Stomach (tissue), 8 donors: ENCODE measurements at regions not wholly inside any gene's neighbourhood (a gene's known extent, or its start where the extent isn't known, plus 50 kb on each side); places are given as distances from the start of the nearest gene placed in this dataset.

Experiments used
- DNase-seq, 2 donors: peaks; one replicate each; pipeline versions ENCODE4 v3.0.0 to v3.0.0-alpha.2; 2013 to 2019
- H3K27ac ChIP-seq, 5 donors: fragments of 200-600 bp in 4 of 5; sonication (generic) in 4 of 5; one replicate each; pipeline ENCODE4 v1.5.1; 2013 to 2019; ENCODE audit warnings: mild to moderate bottlenecking in 1 of 5, moderate library complexity in 1 of 5
- H3K27me3 ChIP-seq, 3 donors: fragments of 200-600 bp; sonication (generic); one replicate each; pipeline ENCODE4 v1.5.1; 2017 to 2019; ENCODE audit warnings: mixed run types in 1 of 3
- H3K36me3 ChIP-seq, 4 donors: fragments of 200-600 bp; sonication (generic); 1 replicate in 3 of 4; 2 replicates in 1 of 4; pipeline ENCODE4 v1.5.1; 2016 to 2019
- H3K4me1 ChIP-seq, 4 donors: fragments of 200-600 bp; sonication (generic); one replicate each; pipeline ENCODE4 v1.5.1; 2016 to 2019
- H3K4me3 ChIP-seq, 4 donors: fragments of 200-600 bp; sonication (generic) in 3 of 4; one replicate each; pipeline ENCODE4 v1.5.1; 2016 to 2019; ENCODE audit warnings: mild to moderate bottlenecking in 1 of 4
- H3K9me3 ChIP-seq, 4 donors: fragments of 200-600 bp; sonication (generic); one replicate each; pipeline ENCODE4 v1.5.1; 2016 to 2019
- EP300 ChIP-seq: sonication (generic); formaldehyde crosslinking; IDR thresholded peaks from one replicate; pipeline ENCODE4 v1.6.1; 2017; ENCODE audit warnings: antibody characterized with exemption
- POLR2A ChIP-seq, 4 donors: fragments of 450-650 bp; IDR thresholded peaks; one replicate each; pipeline ENCODE4 v1.6.1; 2016; ENCODE audit warnings: antibody characterized with exemption in 4 of 4, control low read depth in 2 of 4, mild to moderate bottlenecking in 1 of 4, moderate library complexity in 1 of 4
- POLR2AphosphoS5 ChIP-seq, 3 donors: sonication (generic); formaldehyde crosslinking; IDR thresholded peaks; one replicate each; pipeline ENCODE4 v1.6.1; 2016; ENCODE audit warnings: antibody characterized with exemption in 3 of 3
- WGBS, 5 donors: extraction: QIAGEN DNeasy Blood & Tissue Kit in 3 of 5; methylation state at CpG; one replicate each; pipeline versions ENCODE4 v1.1.5 to v1.1.7; 2013 to 2018; 5-methylcytosine and 5-hydroxymethylcytosine counted together
- intact Hi-C: fragments of 100-400 bp; cut with DNase I; formaldehyde crosslinking; loops from one replicate; pipeline ENCODE4 v1.15.1; 2023; ENCODE audit warnings: low total_unique reads
- TF ChIP-seq, protein P1 (sequence below), 7 experiments: fragments of 450-650 bp in 4 of 7; fragments of 200-600 bp in 3 of 7; sonication (generic) in 3 of 7; IDR thresholded peaks; one replicate each; pipeline ENCODE4 v1.5.1; 2016 to 2019; ENCODE audit warnings: antibody characterized with exemption in 7 of 7, control low read depth in 2 of 7, mild to moderate bottlenecking in 1 of 7
- donor health status: healthy with polysubstance abuse.
- donor health status: Bipolar disorder and iron deficiency.
- donor health status: healthy.

GRCh38 chr12:30506411-30506810 is 189.3 kb downstream of the IPO8 start:
- Histone ChIP-seq H3K4me3 (no peak overlapping the region), H3K27ac (no peak overlapping the region), H3K4me1 (no peaks in the 10 kb centered on the region), H3K36me3 (no peaks in the 10 kb centered on the region), H3K9me3 (no peaks in the 10 kb centered on the region), H3K27me3 (no peaks in the 10 kb centered on the region)
- no peak for DNase-seq
- 86 to 94% (median 88%) methylated on average over 7 of the region's 7 CpGs for WGBS, 5 donors
- intact Hi-C loops, result no loop called here
- TF ChIP-seq POLR2A (IDR thresholded peaks at IDR 0.05) (no peak), EP300 (no peak), POLR2AphosphoS5 (IDR thresholded peaks at IDR 0.05) (no peak)
- TF ChIP-seq, protein P1, sequence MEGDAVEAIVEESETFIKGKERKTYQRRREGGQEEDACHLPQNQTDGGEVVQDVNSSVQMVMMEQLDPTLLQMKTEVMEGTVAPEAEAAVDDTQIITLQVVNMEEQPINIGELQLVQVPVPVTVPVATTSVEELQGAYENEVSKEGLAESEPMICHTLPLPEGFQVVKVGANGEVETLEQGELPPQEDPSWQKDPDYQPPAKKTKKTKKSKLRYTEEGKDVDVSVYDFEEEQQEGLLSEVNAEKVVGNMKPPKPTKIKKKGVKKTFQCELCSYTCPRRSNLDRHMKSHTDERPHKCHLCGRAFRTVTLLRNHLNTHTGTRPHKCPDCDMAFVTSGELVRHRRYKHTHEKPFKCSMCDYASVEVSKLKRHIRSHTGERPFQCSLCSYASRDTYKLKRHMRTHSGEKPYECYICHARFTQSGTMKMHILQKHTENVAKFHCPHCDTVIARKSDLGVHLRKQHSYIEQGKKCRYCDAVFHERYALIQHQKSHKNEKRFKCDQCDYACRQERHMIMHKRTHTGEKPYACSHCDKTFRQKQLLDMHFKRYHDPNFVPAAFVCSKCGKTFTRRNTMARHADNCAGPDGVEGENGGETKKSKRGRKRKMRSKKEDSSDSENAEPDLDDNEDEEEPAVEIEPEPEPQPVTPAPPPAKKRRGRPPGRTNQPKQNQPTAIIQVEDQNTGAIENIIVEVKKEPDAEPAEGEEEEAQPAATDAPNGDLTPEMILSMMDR (IDR thresholded peaks at IDR 0.05), result no peak

- Histone ChIP-seq H3K27me3 (no peaks in the 10 kb centered on the region), H3K4me3 (no peak overlapping the region), H3K36me3 (no peaks in the 10 kb centered on the region), H3K27ac (no peak overlapping the region), H3K9me3 (no peaks in the 10 kb centered on the region), H3K4me1 (no peaks in the 10 kb centered on the region)
- no peak for DNase-seq
- TF ChIP-seq EP300 (no peak), POLR2A (IDR thresholded peaks at IDR 0.05) (no peak), POLR2AphosphoS5 (IDR thresholded peaks at IDR 0.05) (no peak)
- TF ChIP-seq, protein P1 (IDR thresholded peaks at IDR 0.05), result no peak
- WGBS, 5 donors, result 79 to 83% (median 80%) methylated on average over 2 of the region's 2 CpGs
- intact Hi-C loops, result no loop called here
Measured at GRCh38 chr12:30501718-30502117, 194.0 kb downstream of the IPO8 start.

DNA sequence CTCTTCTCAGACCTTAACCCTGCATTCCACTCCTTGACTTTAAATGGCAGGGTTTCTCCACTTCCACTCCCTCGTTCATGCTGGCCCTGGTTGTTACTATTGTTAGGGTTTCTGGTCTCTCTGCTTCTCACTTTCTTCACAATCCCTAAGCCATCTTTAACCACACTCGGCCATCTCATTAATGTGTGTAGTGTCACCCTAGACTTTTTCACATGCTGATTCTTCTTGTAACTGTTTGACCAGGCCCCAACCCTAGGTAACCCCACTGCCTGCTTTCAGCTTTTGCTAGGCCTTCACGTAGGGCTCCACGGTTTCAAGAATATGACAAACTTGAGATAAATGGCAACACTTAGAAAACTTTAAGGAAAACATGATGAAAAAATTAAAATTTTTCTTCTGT is 195.1 kb downstream of the IPO8 start:
- H3K27ac ChIP-seq, result no peak overlapping the region
- no peak overlapping the region for H3K4me3 ChIP-seq
- no peak for DNase-seq
- intact Hi-C loops, result no loop called here
- H3K9me3 ChIP-seq, result no peaks in the 10 kb centered on the region
- no peak for TF ChIP-seq EP300
- WGBS, 5 donors, result 60 to 96% (median 87%) methylated on average over 4 of the region's 4 CpGs
- no peaks in the 10 kb centered on the region for H3K36me3 ChIP-seq
- no peaks in the 10 kb centered on the region for H3K27me3 ChIP-seq
- no peaks in the 10 kb centered on the region for H3K4me1 ChIP-seq

- no peak overlapping the region for H3K27ac ChIP-seq
- TF ChIP-seq, protein P1 (IDR thresholded peaks at IDR 0.05), result no peak
- no peak for TF ChIP-seq EP300
- TF ChIP-seq POLR2AphosphoS5 (IDR thresholded peaks at IDR 0.05), result no peak
- TF ChIP-seq POLR2A (IDR thresholded peaks at IDR 0.05), result no peak
- H3K27me3 ChIP-seq, result no peaks in the 10 kb centered on the region
- no peaks in the 10 kb centered on the region for H3K9me3 ChIP-seq
- H3K4me3 ChIP-seq, result no peak overlapping the region
- H3K36me3 ChIP-seq, result no peaks in the 10 kb centered on the region
- H3K4me1 ChIP-seq, result no peaks in the 10 kb centered on the region
- DNase-seq, result no peak
- intact Hi-C loops, result no loop called here
- 89 to 96% (median 92%) methylated on average over 14 of the region's 14 CpGs for WGBS, 5 donors
Measured at GRCh38 chr12:30485230-30485890, 210.3 kb downstream of the IPO8 start.

- DNase-seq, result no peak
- 85 to 93% (median 88%) methylated on average over 5 of the region's 5 CpGs for WGBS, 5 donors
- H3K27ac ChIP-seq, result no peak overlapping the region
- H3K27me3 ChIP-seq, result no peaks in the 10 kb centered on the region
- intact Hi-C loops, result no loop called here
- no peaks in the 10 kb centered on the region for H3K4me1 ChIP-seq
- H3K9me3 ChIP-seq, result no peaks in the 10 kb centered on the region
- no peak overlapping the region for H3K4me3 ChIP-seq
- no peaks in the 10 kb centered on the region for H3K36me3 ChIP-seq
- TF ChIP-seq POLR2AphosphoS5 (IDR thresholded peaks at IDR 0.05) (no peak), POLR2A (IDR thresholded peaks at IDR 0.05) (no peak), EP300 (no peak)
- TF ChIP-seq, protein P1 (IDR thresholded peaks at IDR 0.05), result no peak
Measured at GRCh38 chr12:30484658-30485057, 211.0 kb downstream of the IPO8 start.
